ENCODE measurements at regions not wholly inside any gene's neighbourhood (a gene's known extent, or its start where the extent isn't known, plus 50 kb on each side); places are given as distances from the start of the nearest gene placed in this dataset.

DNA sequence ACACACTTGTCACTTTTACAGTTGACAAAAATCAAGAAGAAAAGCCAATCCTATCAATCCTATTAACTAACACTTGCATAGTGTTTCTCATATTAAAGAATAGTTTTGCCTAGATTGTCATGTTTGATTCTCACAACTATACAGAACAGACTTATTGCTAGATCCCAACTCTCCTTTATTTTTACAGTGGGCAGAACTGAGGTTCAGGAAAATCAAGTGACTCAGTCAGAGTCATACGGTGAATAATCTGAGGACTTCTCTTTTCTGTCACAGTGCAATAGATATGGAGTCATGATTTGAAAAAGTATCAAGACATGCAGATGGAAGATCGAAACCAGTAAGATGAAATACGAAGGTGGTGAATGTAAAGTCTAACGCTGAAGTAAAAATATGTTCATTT, 195.1 kb upstream of the CITED2 start:
- Mint-ChIP-seq H3K36me3 (ENCODE audit: low read depth) (peaks cover 4% of the 10 kb centered on the region), H3K4me3 (no peak overlapping the region), H3K27ac (no peak overlapping the region), H3K27me3 (ENCODE audit: insufficient read depth) (peaks cover 11% of the 10 kb centered on the region), H3K9me3 (peaks cover 5% of the 10 kb centered on the region), H3K4me1 (ENCODE audit: low read depth) (peaks cover 7% of the 10 kb centered on the region)
- intact Hi-C loops (cut with micrococcal nuclease) = no loop called here
- DNase-seq (ENCODE audit: low spot score) = no peak

DNA sequence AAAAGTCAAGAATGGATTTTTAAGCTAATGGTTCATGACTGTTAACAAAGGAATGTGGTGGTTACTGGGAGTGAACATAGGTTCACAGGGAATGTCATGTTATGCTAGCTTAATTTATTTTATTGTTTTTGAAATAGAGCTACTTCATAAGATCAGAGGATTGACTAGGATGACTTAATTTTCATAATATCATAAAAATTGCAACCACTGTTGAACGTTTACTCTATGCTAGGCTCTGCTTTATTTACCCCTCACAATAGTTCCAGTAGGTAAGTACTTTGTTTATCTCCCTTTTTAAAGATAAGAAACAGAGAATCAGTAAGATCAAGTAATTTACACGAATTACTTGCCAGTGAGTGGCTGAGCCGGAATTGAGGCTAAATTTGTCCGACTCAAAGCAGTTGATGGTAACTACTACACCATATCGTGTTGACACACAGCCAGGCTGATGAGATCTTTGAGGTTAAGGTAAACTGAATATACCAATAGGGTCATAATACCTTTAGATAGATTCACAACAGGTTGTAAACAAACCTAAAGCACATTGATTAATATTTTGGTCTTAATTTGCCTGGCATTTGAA, 194.6 kb upstream of the CITED2 start:
- H3K27me3 Mint-ChIP-seq (ENCODE audit: insufficient read depth) = peaks cover 9% of the 10 kb centered on the region
- DNase-seq (ENCODE audit: low spot score) = no peak
- H3K36me3 Mint-ChIP-seq (ENCODE audit: low read depth) = peaks cover 2% of the 10 kb centered on the region
- intact Hi-C loops (cut with micrococcal nuclease) = no loop called here
- peaks cover 2% of the 10 kb centered on the region for H3K9me3 Mint-ChIP-seq
- peaks cover 7% of the 10 kb centered on the region for H3K4me1 Mint-ChIP-seq (ENCODE audit: low read depth)
- no peak overlapping the region for H3K27ac Mint-ChIP-seq
- H3K4me3 Mint-ChIP-seq = no peak overlapping the region

DNA sequence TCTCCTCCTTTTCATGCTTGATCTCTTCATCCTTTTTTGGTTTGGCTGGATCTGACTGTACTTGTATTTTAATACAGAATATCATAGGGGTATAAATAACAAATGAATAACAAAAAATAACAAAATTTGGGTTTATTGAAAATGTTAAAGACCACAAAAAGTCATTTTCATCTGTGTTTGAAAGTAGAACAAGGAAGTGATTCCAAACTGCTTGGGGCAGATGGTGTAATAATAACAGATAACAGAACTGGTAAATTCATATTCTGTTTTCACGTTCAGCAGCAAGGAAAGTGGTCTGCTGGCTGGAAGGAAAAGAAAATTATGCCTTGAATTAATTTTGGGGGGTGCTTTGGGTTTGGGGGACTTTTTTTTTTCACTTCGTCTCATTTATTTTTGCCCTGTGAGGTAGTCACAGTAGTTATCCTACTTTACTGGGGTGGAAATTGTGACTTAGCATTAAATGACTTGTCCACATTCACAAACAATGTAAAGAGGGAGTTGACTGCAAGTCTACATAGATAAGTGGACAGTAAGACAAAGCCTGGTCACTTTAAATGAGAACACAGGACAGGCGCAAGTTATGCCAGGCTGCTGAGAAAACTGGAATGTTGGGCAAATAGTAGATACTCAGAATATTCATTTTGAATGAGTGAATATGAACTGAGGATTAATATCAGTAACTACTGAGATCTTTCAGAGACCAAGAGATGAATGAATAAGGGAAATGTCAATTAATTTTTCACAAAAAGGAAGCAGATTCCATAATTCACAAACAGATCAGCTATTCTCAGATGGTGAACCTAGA, 193.9 kb upstream of the CITED2 start:
- Mint-ChIP-seq H3K27ac (no peak overlapping the region), H3K27me3 (ENCODE audit: insufficient read depth) (peaks cover 7% of the 10 kb centered on the region), H3K4me3 (no peak overlapping the region), H3K4me1 (ENCODE audit: low read depth) (peaks cover 7% of the 10 kb centered on the region), H3K36me3 (ENCODE audit: low read depth) (no peaks in the 10 kb centered on the region), H3K9me3 (no peaks in the 10 kb centered on the region)
- intact Hi-C loops (cut with micrococcal nuclease) = no loop called here
- no peak for DNase-seq (ENCODE audit: low spot score)

DNA sequence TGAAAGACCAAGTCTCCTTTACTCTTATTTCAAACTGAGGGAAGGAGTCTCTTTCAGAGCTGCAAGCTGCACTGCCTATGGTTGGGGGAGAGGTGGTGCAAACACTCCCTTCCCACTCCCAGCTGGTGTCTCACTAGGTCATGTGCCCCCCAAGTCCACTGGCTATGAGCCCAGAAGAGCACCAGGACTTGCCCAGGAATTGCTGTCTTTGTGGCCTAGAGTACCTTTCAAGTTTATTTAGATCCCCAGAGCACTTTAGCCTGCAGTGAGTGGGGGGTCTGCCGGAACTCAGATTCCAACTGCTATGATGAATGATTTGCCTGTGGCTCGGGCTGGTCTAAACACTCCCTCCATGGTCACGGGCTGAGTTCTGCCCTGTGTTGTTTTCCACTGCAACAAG, 192.6 kb upstream of the CITED2 start:
- no peak overlapping the region for H3K4me3 Mint-ChIP-seq
- H3K9me3 Mint-ChIP-seq = no peaks in the 10 kb centered on the region
- no peak overlapping the region for H3K27ac Mint-ChIP-seq
- no peaks in the 10 kb centered on the region for H3K36me3 Mint-ChIP-seq (ENCODE audit: low read depth)
- H3K4me1 Mint-ChIP-seq (ENCODE audit: low read depth) = peaks cover 7% of the 10 kb centered on the region
- intact Hi-C loops (cut with micrococcal nuclease) = no loop called here
- H3K27me3 Mint-ChIP-seq (ENCODE audit: insufficient read depth) = peaks cover 8% of the 10 kb centered on the region
- DNase-seq (ENCODE audit: low spot score) = no peak

DNA sequence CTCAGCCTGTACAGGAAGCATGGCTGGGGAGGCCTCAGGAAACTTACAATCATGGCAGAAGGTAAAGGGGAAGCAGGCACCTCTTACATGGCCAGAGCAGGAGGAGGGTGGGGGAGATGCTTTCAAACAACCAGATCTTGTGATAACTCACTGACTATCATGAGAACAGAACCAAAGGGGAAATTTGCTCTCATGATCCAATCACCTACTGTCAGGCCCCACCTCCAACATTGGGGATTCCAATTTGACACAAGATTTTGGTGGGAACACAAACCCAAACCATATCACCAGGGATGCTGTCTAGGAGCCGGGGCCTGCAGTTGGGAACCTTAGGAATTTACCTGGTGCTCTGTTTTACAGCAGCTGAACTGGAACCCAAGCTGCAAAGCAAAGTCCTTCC, 191.1 kb upstream of the CITED2 start:
- Mint-ChIP-seq H3K27me3 (ENCODE audit: insufficient read depth) (peaks cover 6% of the 10 kb centered on the region), H3K4me3 (no peak overlapping the region), H3K9me3 (peaks cover 6% of the 10 kb centered on the region), H3K4me1 (ENCODE audit: low read depth) (peaks cover 7% of the 10 kb centered on the region), H3K27ac (no peak overlapping the region), H3K36me3 (ENCODE audit: low read depth) (no peaks in the 10 kb centered on the region)
- intact Hi-C loops (cut with micrococcal nuclease) = no loop called here
- DNase-seq (ENCODE audit: low spot score) = no peak

DNA sequence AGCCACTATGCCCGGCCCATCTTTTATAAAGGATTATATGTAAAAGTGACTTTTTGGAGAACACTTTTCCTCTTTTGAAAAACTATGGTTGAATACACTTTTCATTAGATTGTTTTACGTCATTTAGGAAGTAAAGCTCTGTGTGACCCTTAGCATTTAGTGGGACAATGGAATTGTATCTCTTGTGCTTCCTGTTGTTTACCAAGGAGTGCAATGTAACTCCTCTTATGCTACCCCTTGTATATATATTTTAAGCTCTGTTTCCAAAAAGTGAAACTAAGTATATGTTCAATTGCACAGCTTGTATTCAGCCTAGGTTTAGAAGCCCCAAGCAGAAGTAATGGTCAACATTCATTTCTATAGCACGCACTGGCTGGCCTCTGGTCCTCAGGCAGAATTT, 183.1 kb upstream of the CITED2 start:
- Mint-ChIP-seq H3K27me3 (ENCODE audit: insufficient read depth) (no peaks in the 10 kb centered on the region), H3K4me1 (ENCODE audit: low read depth) (no peaks in the 10 kb centered on the region), H3K36me3 (ENCODE audit: low read depth) (peaks cover 3% of the 10 kb centered on the region), H3K9me3 (peaks cover 11% of the 10 kb centered on the region), H3K27ac (no peak overlapping the region), H3K4me3 (no peak overlapping the region)
- intact Hi-C loops (cut with micrococcal nuclease) = no loop called here
- DNase-seq (ENCODE audit: low spot score) = no peak

DNA sequence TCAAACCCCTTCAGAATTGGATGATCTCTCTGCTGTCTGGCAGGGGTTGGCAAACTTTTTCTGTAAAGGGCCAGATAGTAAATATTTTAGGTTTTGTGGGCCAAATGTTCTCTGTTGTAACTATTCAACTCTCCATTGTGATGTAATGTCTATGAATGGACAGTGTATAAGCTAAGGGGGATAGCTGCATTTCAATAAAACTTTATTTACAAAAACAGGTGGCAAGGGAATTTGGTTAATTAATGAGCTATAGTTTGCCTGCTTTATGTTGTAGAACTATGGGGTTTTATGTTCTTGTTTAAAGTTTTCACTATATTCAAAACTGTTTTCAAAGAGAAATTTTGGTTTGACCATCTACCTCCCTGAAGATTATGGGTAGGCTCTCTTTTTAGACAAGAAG, 182.1 kb upstream of the CITED2 start:
- Mint-ChIP-seq H3K27me3 (ENCODE audit: insufficient read depth) (no peaks in the 10 kb centered on the region), H3K4me3 (no peak overlapping the region), H3K9me3 (peaks cover 11% of the 10 kb centered on the region), H3K4me1 (ENCODE audit: low read depth) (no peaks in the 10 kb centered on the region), H3K36me3 (ENCODE audit: low read depth) (peaks cover 3% of the 10 kb centered on the region), H3K27ac (no peak overlapping the region)
- DNase-seq (ENCODE audit: low spot score) = no peak
- intact Hi-C loops (cut with micrococcal nuclease) = no loop called here

DNA sequence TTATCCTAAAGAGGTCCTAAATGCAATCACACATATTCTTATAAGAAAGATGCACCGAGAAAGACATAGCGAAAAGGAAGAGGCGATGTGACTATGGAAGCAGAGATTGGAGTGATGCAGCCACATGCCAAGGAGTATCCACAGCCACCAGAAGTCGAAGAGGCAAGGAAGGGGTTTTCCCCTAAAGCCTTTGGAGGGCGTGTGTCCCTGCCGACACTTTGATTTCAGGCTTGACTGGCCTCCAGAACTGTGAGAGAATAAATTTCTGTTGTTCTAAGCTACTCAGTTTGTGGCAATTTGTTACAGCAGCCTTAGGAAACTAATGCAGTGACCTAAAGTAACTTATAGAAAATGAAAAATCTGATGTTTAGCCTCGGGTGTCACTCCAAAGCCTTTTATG, 179.5 kb upstream of the CITED2 start:
- no peaks in the 10 kb centered on the region for H3K36me3 Mint-ChIP-seq (ENCODE audit: low read depth)
- H3K4me3 Mint-ChIP-seq = no peak overlapping the region
- no peaks in the 10 kb centered on the region for H3K27me3 Mint-ChIP-seq (ENCODE audit: insufficient read depth)
- intact Hi-C loops (cut with micrococcal nuclease) = no loop called here
- DNase-seq (ENCODE audit: low spot score) = no peak
- H3K9me3 Mint-ChIP-seq = peaks cover 5% of the 10 kb centered on the region
- no peak overlapping the region for H3K27ac Mint-ChIP-seq
- no peaks in the 10 kb centered on the region for H3K4me1 Mint-ChIP-seq (ENCODE audit: low read depth)

DNA sequence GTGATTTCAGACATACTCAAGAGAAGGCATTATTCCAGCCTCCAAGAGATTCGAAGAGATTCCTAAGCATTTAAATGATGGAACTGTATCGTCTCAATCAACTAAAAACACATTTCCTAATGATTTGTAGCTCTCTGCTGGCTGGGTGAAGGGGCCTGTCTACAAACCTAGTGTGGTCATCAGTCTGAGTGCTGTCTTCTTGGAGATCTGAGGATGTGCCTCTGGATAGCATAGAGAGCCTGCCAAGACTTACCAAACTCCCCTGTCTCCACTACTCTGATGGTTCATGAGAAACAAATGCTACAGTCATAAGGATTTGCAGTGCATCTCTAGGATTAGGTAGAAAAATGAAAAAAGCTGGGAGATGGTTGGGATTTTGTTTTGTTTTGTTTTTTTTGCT, 176.9 kb upstream of the CITED2 start:
- Mint-ChIP-seq H3K4me3 (no peak overlapping the region), H3K27me3 (ENCODE audit: insufficient read depth) (no peaks in the 10 kb centered on the region), H3K9me3 (peaks cover 5% of the 10 kb centered on the region), H3K4me1 (ENCODE audit: low read depth) (no peaks in the 10 kb centered on the region), H3K27ac (no peak overlapping the region), H3K36me3 (ENCODE audit: low read depth) (no peaks in the 10 kb centered on the region)
- DNase-seq (ENCODE audit: low spot score) = no peak
- intact Hi-C loops (cut with micrococcal nuclease) = no loop called here

DNA sequence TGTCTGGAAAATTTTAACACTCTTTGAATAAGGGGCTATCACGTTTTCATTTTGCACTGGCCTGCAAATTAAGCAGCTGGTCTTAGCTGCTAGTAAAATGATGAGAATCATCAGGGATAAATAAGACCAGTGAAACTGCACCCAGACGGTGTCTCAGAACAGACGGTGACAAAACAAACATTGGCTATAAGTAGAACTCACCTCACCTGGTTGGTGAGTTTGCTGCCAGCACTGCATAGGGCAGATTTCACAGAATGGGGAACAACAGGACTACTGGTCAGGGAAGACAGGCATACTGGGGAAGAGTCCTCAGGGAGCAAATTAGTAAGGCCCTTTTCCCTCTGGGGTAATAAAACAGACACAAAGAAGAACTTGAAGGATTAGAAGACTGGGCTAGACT, 175.9 kb upstream of the CITED2 start:
- intact Hi-C loops (cut with micrococcal nuclease) = no loop called here
- Mint-ChIP-seq H3K4me3 (no peak overlapping the region), H3K9me3 (peaks cover 5% of the 10 kb centered on the region), H3K36me3 (ENCODE audit: low read depth) (no peaks in the 10 kb centered on the region), H3K27ac (no peak overlapping the region), H3K27me3 (ENCODE audit: insufficient read depth) (no peaks in the 10 kb centered on the region), H3K4me1 (ENCODE audit: low read depth) (peaks cover 7% of the 10 kb centered on the region)
- no peak for DNase-seq (ENCODE audit: low spot score)

DNA sequence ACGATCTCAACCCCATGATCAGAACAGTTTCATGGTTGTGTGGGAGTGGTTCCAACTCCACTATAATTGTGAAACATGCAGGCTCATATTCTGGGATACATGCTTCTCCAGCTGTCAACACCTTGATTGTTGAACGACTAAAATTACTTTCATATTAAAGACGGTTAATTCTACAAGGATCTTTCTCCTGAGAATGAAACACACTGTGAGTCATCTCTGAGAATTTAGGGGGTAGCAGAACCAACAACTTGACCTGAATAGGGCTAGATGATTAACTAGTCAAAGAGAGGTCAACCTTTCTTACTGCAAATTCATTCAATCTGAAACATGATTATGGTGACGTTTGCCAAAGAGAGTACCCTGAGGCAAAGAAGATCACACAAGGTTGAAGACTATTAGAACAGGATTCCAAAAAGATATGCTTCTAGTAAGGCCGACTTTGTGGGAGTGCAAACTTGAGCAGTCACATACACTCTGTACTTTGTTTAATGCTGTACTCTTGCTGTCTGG, 175.2 kb upstream of the CITED2 start:
- Mint-ChIP-seq H3K36me3 (ENCODE audit: low read depth) (no peaks in the 10 kb centered on the region), H3K4me3 (no peak overlapping the region), H3K27ac (no peak overlapping the region), H3K4me1 (ENCODE audit: low read depth) (peaks cover 14% of the 10 kb centered on the region), H3K27me3 (ENCODE audit: insufficient read depth) (no peaks in the 10 kb centered on the region), H3K9me3 (peaks cover 5% of the 10 kb centered on the region)
- no peak for DNase-seq (ENCODE audit: low spot score)
- intact Hi-C loops (cut with micrococcal nuclease) = no loop called here

DNA sequence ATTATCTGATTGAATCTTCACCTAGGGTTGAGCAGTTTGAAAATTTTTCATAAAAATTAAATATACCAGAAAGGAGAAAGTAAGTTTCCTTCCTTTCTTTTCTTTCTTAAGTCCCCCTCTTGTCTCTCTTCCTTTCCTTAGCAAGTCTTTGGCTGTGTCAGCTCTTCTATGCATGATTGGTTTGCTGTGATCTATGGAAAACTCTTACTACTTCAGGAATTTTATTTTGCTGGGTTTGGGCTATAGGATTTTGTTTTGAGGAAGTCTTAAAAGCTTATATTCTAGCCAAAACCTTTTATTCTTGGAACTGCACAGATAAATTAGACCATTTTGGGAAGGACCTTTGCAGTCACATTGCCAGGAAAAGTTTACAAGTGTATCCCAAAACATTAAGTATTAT, 173.4 kb upstream of the CITED2 start:
- no peak for DNase-seq (ENCODE audit: low spot score)
- H3K27me3 Mint-ChIP-seq (ENCODE audit: insufficient read depth) = no peaks in the 10 kb centered on the region
- peaks cover 5% of the 10 kb centered on the region for H3K9me3 Mint-ChIP-seq
- H3K4me3 Mint-ChIP-seq = no peak overlapping the region
- intact Hi-C loops (cut with micrococcal nuclease) = no loop called here
- peaks cover 26% of the 10 kb centered on the region for H3K4me1 Mint-ChIP-seq (ENCODE audit: low read depth)
- no peak overlapping the region for H3K27ac Mint-ChIP-seq
- H3K36me3 Mint-ChIP-seq (ENCODE audit: low read depth) = peaks cover 3% of the 10 kb centered on the region

DNA sequence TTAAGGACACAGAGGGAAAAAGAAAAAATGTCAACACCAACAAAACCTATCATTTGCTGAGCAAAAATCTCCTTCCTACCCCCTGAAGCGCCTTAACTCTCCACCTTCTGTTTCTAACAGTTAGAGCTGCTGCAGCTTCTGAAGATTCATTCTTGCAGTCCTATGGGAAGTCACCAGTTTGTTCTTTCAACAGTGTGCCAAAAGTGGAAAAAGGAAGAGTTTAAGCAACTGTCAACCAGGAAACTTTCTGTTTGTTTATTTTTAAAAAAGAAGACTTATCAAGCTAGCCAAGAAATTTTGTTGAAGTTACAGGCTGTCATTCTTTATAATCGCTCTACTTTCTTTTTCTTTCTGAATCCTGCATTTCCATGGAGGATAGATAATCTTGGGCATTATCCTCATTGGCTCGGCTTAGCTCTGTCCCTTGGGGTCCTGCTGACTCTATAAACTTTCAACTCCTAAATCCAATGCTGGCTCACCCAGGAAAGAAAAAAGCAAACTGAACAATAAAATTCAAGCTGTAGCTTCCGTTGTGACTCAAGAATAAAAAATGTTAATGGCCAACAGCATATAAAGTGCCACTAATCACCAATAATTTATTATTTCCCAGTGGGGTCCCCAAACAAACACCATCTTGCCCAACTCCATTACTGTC, 172.8 kb upstream of the CITED2 start:
- DNase-seq (ENCODE audit: low spot score) = no peak
- no peak overlapping the region for H3K4me3 Mint-ChIP-seq
- no peak overlapping the region for H3K27ac Mint-ChIP-seq

More for the DNA sequence above, 172.8 kb upstream of the CITED2 start:
- Mint-ChIP-seq H3K27me3 (ENCODE audit: insufficient read depth) (no peaks in the 10 kb centered on the region), H3K9me3 (peaks cover 5% of the 10 kb centered on the region), H3K4me1 (ENCODE audit: low read depth) (peaks cover 26% of the 10 kb centered on the region), H3K36me3 (ENCODE audit: low read depth) (peaks cover 3% of the 10 kb centered on the region)
- intact Hi-C loops (cut with micrococcal nuclease) = no loop called here

All from activated T-helper 1 cell treated with anti-CD3 and anti-CD28 coated beads, Interleukin-12 subunit alpha, Interleukin-12 subunit beta, Interleukin-2, Interleukin-4 antibody, amounts not matched to agents 30 ng/mL and 10 ng/mL and 1 ng/mL, durations not matched to agents 14 hours and 24 hours and 36 hours (primary cell).